GM12878 (cell line): ENCODE measurements at regions not wholly inside any gene's neighbourhood (a gene's known extent, or its start where the extent isn't known, plus 50 kb on each side); places are given as distances from the start of the nearest gene placed in this dataset.

ENCODE experiments used
- ATAC-seq: fragments of 200-7000 bp; cut with Tn5 transposase; 3 replicates; pipeline ENCODE4 v1.9.1; 2020; ENCODE audit warnings: mild to moderate bottlenecking, moderate library complexity
- BruUV-seq: library from RNA; stranded (reverse); fragments of 400-500 nt; replicated peaks from 2 replicates; lab custom pipeline; 2021; lab: Mats Ljungman, UMichigan
- CTCF ChIA-PET: fragments of 300-600 bp; sonication (Branson Sonifier 250); formaldehyde crosslinking; extraction: SDS; loops from one replicate; lab custom pipeline; 2021; ENCODE audit warnings: inconsistent platforms; lab: Yijun Ruan, JAX
- POLR2A ChIA-PET: fragments of 350-600 bp; formaldehyde crosslinking; extraction: SDS; loops from one replicate; lab custom pipeline; 2021; ENCODE audit warnings: inconsistent platforms; lab: Charles Lee
- RAD21 ChIA-PET: fragments of 300-600 bp; sonication (Branson Sonifier 250); formaldehyde crosslinking; loops from one replicate; lab custom pipeline; 2023; ENCODE audit warnings: antibody characterized with exemption; ENCODE audit not compliant: unreplicated experiment; lab: Charles Lee
- SMC1A ChIA-PET: fragments of 300-600 bp; sonication (Branson Sonifier 250); formaldehyde crosslinking; loops from one replicate; lab custom pipeline; 2023; ENCODE audit not compliant: unreplicated experiment, uncharacterized antibody; lab: Charles Lee
- DNase-seq: peaks from one replicate; pipeline ENCODE4 v3.0.0-alpha.2; 2011; ENCODE audit warnings: low read depth, low spot score
- FAIRE-seq: peaks from 3 replicates; lab custom pipeline; 2011; peaks lifted over from hg19 to GRCh38; lab: Jason Lieb, UNC
- H2AFZ ChIP-seq: 2 replicates; pipeline ENCODE4 v1.6.0; 2011; ENCODE audit warnings: low read depth, low read length, control low read depth; ENCODE audit not compliant: control insufficient read depth
- H3K27ac ChIP-seq: 2 replicates; pipeline ENCODE4 v1.5.1; 2011; ENCODE audit warnings: control low read depth; ENCODE audit not compliant: control insufficient read depth, insufficient read depth
- H3K27me3 ChIP-seq, 2 experiments: replicated peaks in 1 of 2; 2 replicates each; pipeline versions ENCODE4 v1.6.0 to v1.6.1; 2011; ENCODE audit warnings: low read length in 1 of 2; ENCODE audit not compliant: control insufficient read depth in 2 of 2, insufficient read depth in 2 of 2
- H3K36me3 ChIP-seq, 2 experiments: 2 replicates each; pipeline ENCODE4 v1.5.1; 2011; ENCODE audit warnings: low read length in 1 of 2; ENCODE audit not compliant: control insufficient read depth in 2 of 2, insufficient read depth in 2 of 2
- H3K4me1 ChIP-seq: 2 replicates; pipeline ENCODE4 v1.6.1; 2011; ENCODE audit warnings: mild to moderate bottlenecking, low read length, moderate library complexity, mixed read lengths; ENCODE audit not compliant: control insufficient read depth, insufficient read depth
- H3K4me2 ChIP-seq: 2 replicates; pipeline ENCODE4 v1.6.0; 2011; ENCODE audit warnings: control low read depth; ENCODE audit not compliant: control insufficient read depth, insufficient read depth
- H3K4me3 ChIP-seq: fragments of 200-600 bp; sonication (generic); 2 replicates; pipeline ENCODE4 v1.5.1; 2016
- H3K79me2 ChIP-seq: 2 replicates; pipeline ENCODE4 v1.6.0; 2011; ENCODE audit warnings: low read length; ENCODE audit not compliant: control insufficient read depth, insufficient read depth
- H3K9ac ChIP-seq: 2 replicates; pipeline ENCODE4 v1.8.0; 2011; ENCODE audit warnings: low read length, control low read depth, mixed read lengths; ENCODE audit not compliant: control insufficient read depth, insufficient read depth
- H3K9me3 ChIP-seq: replicated peaks from 3 replicates; pipeline ENCODE4 v1.5.1; 2011; ENCODE audit warnings: mild to moderate bottlenecking, low read length; ENCODE audit not compliant: control insufficient read depth, insufficient read depth
- H4K20me1 ChIP-seq: 2 replicates; pipeline ENCODE4 v1.6.0; 2011; ENCODE audit not compliant: control insufficient read depth, insufficient read depth
- BACH1 ChIP-seq: fragments of 450-650 bp; IDR thresholded peaks from 2 replicates; pipeline ENCODE4 v1.6.1; 2017; ENCODE audit warnings: mild to moderate bottlenecking, borderline replicate concordance
- BCL11A ChIP-seq: IDR thresholded peaks from 2 replicates; pipeline ENCODE4 v1.6.1; 2011; ENCODE audit warnings: low read depth, low read length
- BHLHE40 ChIP-seq, 2 experiments: fragments of 450-650 bp in 1 of 2; IDR thresholded peaks; 2 replicates each; pipeline ENCODE4 v1.6.1; 2011 to 2017; ENCODE audit warnings: low read depth in 2 of 2, borderline replicate concordance in 1 of 2, improper control_type of control experiment in 1 of 2, low read length in 1 of 2, mild to moderate bottlenecking in 1 of 2
- EED ChIP-seq: sonication (generic); IDR thresholded peaks from 2 replicates; pipeline ENCODE4 v1.6.1; 2016; ENCODE audit warnings: antibody characterized with exemption, low read depth
- FOXM1 ChIP-seq: IDR thresholded peaks from 2 replicates; pipeline ENCODE4 v1.6.1; 2012; ENCODE audit warnings: low read depth, mild to moderate bottlenecking, inconsistent platforms, low read length, moderate library complexity
- HDAC2 ChIP-seq: fragments of 200-600 bp; sonication (generic); IDR thresholded peaks from 2 replicates; pipeline ENCODE4 v1.6.1; 2017
- MTA2 ChIP-seq: fragments of 450-650 bp; IDR thresholded peaks from 2 replicates; pipeline ENCODE4 v1.6.1; 2016; ENCODE audit warnings: low read depth, mild to moderate bottlenecking, moderate library complexity
- RBBP5 ChIP-seq: fragments of 200-600 bp; sonication (generic); conservative IDR thresholded peaks from 2 replicates; pipeline ENCODE4 v1.6.1; 2016
- RELA ChIP-seq: fragments of 450-650 bp; IDR thresholded peaks from 2 replicates; pipeline ENCODE4 v1.8.0; 2014; ENCODE audit warnings: borderline replicate concordance; ENCODE audit not compliant: partially characterized antibody
- SMAD1 ChIP-seq: fragments of 450-650 bp; IDR thresholded peaks from 2 replicates; pipeline ENCODE4 v1.6.1; 2018; ENCODE audit warnings: mild to moderate bottlenecking, low read depth; ENCODE audit not compliant: partially characterized antibody
- ZSCAN29 ChIP-seq: fragments of 450-650 bp; IDR thresholded peaks from 2 replicates; pipeline ENCODE4 v1.6.1; 2017; ENCODE audit warnings: mild to moderate bottlenecking, moderate library complexity
- WGBS: methylation state at CpG from one replicate; pipeline ENCODE4 v1.1.6; 2016; ENCODE audit warnings: low lambda C conversion rate; ENCODE audit not compliant: insufficient replicate concordance, insufficient coverage; ENCODE audit errors: missing lambda C conversion rate; 5-methylcytosine and 5-hydroxymethylcytosine counted together
- in situ Hi-C: fragments of 300-500 bp; cut with MboI; formaldehyde crosslinking; loops from 9 replicates; pipeline ENCODE4 v1.14.3; 2018; ENCODE audit warnings: mixed read lengths
- intact Hi-C: fragments of 100-400 bp; cut with micrococcal nuclease; formaldehyde crosslinking; loops from one replicate; pipeline ENCODE4 v1.14.2; 2022; ENCODE audit not compliant: unreplicated experiment
- TF ChIP-seq, protein P1 (sequence below): fragments of 450-650 bp; IDR thresholded peaks from 2 replicates; pipeline ENCODE4 v1.6.1; 2017; ENCODE audit warnings: borderline replicate concordance
- TF ChIP-seq, protein P2 (sequence below): fragments of 450-650 bp; formaldehyde crosslinking; IDR thresholded peaks from 2 replicates; pipeline ENCODE4 v1.4.0; 2022; ENCODE audit warnings: mild to moderate bottlenecking, moderate library complexity
- TF ChIP-seq, protein P3 (sequence below): fragments of 450-650 bp; IDR thresholded peaks from 2 replicates; pipeline ENCODE4 v1.6.1; 2018; ENCODE audit warnings: mild to moderate bottlenecking, low read depth, moderate library complexity; ENCODE audit not compliant: partially characterized antibody
- TF ChIP-seq, protein P4 (sequence below): fragments of 450-650 bp; IDR thresholded peaks from 2 replicates; pipeline ENCODE4 v1.6.1; 2014; ENCODE audit warnings: mild to moderate bottlenecking

DNA sequence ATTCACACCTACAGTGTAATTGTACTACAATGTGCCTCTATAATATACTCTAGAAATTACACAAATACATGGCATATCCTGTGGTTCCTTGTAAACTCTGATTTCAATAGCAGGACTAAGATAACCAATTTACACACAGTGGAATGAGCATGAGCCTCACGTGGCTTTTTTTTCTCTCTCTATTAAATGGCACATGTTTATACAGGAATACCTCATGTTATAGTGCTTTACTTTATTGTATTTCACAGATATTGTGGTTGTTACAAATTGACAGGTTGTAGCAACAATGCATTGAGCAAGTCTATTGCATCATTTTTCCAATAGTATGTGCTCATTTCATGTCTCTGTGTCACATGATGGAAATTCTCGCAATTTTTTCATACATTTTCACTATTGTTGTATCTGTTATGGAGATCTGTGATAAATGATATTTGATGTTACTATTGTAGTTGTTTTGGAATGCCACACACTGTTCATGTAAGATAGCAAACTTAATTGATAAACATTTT is 260.0 kb downstream of the FSIP2 start:
- WGBS = 48% methylated on average over 2 of the region's 2 CpGs
- BruUV-seq = no TSS peak
- CTCF ChIA-PET = no interaction called here
- H3K9ac ChIP-seq = no peak overlapping the region
- RAD21 ChIA-PET = no interaction called here
- no peak overlapping the region for H2AFZ ChIP-seq
- H3K4me1 ChIP-seq = no peaks in the 10 kb centered on the region
- H3K36me3 ChIP-seq = no peaks in the 10 kb centered on the region
- no peak for FAIRE-seq
- SMC1A ChIA-PET = no interaction called here
- no peak overlapping the region for H3K4me3 ChIP-seq
- POLR2A ChIA-PET = no interaction called here
- no peak overlapping the region for H3K4me2 ChIP-seq
- no peak for ATAC-seq
- no peaks in the 10 kb centered on the region for H4K20me1 ChIP-seq
- no peak for DNase-seq
- H3K79me2 ChIP-seq = no peaks in the 10 kb centered on the region
- H3K9me3 ChIP-seq = no peaks in the 10 kb centered on the region
- H3K27ac ChIP-seq = no peak overlapping the region
- in situ Hi-C loops (no loop called here), intact Hi-C loops (no loop called here)
- no peaks in the 10 kb centered on the region for H3K27me3 ChIP-seq
- TF ChIP-seq, protein P1, sequence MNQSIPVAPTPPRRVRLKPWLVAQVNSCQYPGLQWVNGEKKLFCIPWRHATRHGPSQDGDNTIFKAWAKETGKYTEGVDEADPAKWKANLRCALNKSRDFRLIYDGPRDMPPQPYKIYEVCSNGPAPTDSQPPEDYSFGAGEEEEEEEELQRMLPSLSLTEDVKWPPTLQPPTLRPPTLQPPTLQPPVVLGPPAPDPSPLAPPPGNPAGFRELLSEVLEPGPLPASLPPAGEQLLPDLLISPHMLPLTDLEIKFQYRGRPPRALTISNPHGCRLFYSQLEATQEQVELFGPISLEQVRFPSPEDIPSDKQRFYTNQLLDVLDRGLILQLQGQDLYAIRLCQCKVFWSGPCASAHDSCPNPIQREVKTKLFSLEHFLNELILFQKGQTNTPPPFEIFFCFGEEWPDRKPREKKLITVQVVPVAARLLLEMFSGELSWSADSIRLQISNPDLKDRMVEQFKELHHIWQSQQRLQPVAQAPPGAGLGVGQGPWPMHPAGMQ = no peak
- TF ChIP-seq BCL11A (no peak), BHLHE40 (IDR thresholded peaks at IDR 0.05; ENCODE audit: borderline replicate concordance in 1 of 2, low read depth in 2 of 2, low read length in 1 of 2) (no peak), RELA (no peak), SMAD1 (no peak), BACH1 (no peak), MTA2 (no peak), FOXM1 (no peak), ZSCAN29 (no peak), EED (no peak), RBBP5 (no peak), HDAC2 (no peak)
- TF ChIP-seq, protein P2, sequence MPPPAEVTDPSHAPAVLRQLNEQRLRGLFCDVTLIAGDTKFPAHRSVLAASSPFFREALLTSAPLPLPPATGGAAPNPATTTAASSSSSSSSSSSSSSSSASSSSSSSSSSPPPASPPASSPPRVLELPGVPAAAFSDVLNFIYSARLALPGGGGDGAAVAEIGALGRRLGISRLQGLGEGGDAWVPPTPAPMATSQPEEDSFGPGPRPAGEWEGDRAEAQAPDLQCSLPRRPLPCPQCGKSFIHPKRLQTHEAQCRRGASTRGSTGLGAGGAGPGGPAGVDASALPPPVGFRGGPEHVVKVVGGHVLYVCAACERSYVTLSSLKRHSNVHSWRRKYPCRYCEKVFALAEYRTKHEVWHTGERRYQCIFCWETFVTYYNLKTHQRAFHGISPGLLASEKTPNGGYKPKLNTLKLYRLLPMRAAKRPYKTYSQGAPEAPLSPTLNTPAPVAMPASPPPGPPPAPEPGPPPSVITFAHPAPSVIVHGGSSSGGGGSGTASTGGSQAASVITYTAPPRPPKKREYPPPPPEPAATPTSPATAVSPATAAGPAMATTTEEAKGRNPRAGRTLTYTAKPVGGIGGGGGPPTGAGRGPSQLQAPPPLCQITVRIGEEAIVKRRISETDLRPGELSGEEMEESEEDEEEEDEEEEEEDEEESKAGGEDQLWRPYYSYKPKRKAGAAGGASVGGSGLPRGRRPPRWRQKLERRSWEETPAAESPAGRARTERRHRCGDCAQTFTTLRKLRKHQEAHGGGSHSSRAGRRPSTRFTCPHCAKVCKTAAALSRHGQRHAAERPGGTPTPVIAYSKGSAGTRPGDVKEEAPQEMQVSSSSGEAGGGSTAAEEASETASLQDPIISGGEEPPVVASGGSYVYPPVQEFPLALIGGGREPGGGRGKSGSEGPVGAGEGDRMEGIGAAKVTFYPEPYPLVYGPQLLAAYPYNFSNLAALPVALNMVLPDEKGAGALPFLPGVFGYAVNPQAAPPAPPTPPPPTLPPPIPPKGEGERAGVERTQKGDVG (CRISPR knock-in tag) = no peak
- TF ChIP-seq, protein P3, sequence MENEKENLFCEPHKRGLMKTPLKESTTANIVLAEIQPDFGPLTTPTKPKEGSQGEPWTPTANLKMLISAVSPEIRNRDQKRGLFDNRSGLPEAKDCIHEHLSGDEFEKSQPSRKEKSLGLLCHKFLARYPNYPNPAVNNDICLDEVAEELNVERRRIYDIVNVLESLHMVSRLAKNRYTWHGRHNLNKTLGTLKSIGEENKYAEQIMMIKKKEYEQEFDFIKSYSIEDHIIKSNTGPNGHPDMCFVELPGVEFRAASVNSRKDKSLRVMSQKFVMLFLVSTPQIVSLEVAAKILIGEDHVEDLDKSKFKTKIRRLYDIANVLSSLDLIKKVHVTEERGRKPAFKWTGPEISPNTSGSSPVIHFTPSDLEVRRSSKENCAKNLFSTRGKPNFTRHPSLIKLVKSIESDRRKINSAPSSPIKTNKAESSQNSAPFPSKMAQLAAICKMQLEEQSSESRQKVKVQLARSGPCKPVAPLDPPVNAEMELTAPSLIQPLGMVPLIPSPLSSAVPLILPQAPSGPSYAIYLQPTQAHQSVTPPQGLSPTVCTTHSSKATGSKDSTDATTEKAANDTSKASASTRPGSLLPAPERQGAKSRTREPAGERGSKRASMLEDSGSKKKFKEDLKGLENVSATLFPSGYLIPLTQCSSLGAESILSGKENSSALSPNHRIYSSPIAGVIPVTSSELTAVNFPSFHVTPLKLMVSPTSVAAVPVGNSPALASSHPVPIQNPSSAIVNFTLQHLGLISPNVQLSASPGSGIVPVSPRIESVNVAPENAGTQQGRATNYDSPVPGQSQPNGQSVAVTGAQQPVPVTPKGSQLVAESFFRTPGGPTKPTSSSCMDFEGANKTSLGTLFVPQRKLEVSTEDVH = no peak
- TF ChIP-seq, protein P4, sequence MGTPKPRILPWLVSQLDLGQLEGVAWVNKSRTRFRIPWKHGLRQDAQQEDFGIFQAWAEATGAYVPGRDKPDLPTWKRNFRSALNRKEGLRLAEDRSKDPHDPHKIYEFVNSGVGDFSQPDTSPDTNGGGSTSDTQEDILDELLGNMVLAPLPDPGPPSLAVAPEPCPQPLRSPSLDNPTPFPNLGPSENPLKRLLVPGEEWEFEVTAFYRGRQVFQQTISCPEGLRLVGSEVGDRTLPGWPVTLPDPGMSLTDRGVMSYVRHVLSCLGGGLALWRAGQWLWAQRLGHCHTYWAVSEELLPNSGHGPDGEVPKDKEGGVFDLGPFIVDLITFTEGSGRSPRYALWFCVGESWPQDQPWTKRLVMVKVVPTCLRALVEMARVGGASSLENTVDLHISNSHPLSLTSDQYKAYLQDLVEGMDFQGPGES = no peak
